Activated effector memory CD4-positive, alpha-beta T cell treated with Interleukin-2 at 50 U/mL for 16 hours (primary cell): ENCODE measurements at regions not wholly inside any gene's neighbourhood (a gene's known extent, or its start where the extent isn't known, plus 50 kb on each side); places are given as distances from the start of the nearest gene placed in this dataset.

Source experiments
- DNase-seq: peaks from one replicate; pipeline ENCODE4 v3.0.0-alpha.2; 2020

DNA sequence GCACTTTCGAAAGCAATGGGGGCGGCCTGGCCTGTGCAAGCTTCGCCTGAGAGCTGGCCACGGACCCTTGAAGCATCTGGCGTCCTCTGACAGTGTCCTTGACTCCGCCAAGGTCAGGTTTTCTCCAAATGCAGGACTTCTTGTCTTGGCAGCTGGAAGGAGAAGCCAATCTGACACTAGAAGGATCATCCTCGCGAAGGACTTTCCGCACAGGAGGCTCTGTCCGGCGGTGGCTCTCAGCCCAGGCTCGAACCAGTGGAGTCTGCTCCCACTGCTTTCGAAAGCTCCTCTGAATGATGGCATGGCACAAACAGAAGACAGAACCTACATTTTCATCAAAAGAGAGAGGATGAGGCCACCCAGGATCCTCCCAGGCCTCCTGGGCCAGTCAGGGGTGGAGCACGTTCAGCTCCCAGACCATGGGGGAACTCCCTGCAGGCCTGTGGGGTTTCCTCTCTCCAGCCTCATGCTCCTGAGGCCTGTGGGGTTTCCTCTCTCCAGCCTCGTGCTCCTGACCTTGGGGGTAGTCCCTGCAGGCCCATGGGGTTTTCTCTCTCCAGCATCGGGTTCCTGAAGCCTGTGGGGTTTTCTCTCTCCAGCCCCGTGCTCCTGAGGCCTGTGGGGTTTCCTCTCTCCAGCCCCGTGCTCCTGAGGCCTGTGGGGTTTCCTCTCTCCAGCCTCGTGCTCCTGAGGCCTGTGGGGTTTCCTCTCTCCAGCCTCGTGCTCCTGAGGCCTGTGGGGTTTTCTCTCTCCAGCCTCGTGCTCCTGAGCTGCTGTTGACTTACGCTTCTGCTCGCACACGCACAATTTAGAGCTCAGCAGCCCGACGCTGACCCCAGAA lies 396.5 kb upstream of the SALL3 start:
- no peak for DNase-seq

GRCh38 chr18:78583739-78584458 lies 395.7 kb upstream of the SALL3 start:
- no peak for DNase-seq

DNA sequence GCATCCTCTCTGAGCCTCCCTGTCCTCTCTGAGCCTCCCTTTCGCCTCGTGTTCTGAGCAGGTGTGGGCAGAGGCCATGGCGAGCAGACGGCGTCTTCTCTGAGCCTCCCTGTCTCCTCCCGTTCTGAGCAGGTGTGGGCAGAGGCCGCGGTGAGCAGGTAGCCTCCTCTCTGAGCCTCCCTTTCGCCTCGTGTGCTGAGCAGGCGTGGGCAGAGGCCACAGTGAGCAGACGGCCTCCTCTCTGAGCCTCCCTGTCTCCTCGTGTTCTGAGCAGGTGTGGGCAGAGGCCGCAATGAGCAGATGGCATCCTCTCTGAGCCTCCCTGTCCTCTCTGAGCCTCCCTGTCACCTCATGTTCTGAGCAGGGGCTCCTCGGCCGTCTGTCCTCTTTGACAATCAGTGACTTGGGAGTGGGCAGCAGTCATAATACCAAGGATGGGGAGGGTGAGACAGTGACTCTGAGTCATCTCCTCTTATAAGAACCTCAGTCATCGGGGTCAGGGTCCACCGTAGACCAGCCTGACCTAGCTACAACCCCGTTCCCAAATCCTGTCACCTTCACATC lies 395.1 kb upstream of the SALL3 start:
- no peak for DNase-seq

DNA sequence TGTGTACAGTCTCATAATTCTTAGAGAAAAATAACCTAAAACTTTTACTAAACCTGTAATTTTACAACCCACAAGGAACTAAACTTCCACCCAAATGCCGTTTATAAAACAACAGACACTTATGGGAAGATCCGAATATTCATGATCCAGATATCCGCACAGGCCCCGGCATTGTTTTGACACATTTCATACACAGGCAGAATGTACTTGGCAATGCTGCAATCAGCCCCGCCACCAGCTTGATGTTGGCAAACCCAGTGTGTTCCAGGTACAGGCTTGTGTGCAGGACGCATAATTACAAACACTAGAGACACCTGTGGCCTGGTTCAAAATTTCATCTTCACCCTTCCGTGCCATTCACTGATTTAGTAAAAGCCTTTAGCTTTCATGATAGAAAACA lies 393.0 kb upstream of the SALL3 start:
- no peak for DNase-seq

- no peak for DNase-seq
These were observed 392.5 kb upstream of the SALL3 start for GRCh38 chr18:78587096-78587495.

DNA sequence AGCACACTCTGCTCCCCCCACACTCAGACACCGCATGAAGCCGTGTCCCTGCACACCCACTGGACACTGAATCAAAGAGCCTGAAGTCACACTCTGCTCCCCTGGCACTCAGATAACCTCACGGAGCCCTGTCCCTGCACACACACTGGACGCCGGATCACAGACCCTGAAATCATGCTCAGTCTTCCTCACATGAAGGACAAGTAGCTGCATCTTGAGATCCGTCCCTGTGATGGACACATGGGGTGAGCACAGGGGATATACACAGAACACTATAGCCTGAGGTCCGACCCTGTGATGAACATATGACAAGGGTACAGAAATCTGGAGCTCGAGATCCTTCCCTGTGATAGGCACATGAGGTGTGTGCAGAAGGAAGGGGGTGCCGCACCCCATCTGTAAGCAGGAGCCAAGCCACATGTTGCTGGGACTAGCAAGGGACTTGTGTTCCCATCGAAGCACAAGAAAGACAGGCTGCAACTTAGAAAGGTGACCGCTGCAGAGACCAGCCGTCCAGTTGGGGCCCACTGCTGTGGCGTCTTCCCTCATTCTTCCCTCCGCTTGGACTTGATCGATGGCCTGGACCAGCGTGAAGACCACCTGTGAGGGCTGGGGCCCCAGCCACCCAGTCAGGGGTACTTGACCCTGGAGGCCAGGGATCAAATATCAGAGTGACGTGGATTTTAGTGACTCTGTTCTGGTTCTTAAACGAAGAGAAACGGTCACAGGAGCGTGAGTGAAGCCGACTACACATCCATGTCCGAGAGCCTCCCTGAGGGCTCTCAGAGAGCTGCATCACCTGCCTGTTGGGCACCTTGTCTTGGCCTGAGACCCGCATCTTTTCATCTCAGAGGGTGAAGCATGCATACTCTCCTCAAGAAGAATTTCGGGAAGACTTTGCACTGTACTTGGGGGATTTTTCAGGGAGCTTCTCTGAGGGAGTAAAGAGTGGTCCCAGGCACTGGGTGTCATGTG lies 391.7 kb upstream of the SALL3 start:
- no peak for DNase-seq

GRCh38 chr18:78589916-78590437 lies 389.6 kb upstream of the SALL3 start:
- no peak for DNase-seq

- DNase-seq: no peak
These were observed 384.2 kb upstream of the SALL3 start for GRCh38 chr18:78595453-78595852.

- DNase-seq: no peak
These were observed 383.6 kb upstream of the SALL3 start for GRCh38 chr18:78595924-78596573.

GRCh38 chr18:78596794-78597345 lies 382.7 kb upstream of the SALL3 start:
- DNase-seq: no peak

DNA sequence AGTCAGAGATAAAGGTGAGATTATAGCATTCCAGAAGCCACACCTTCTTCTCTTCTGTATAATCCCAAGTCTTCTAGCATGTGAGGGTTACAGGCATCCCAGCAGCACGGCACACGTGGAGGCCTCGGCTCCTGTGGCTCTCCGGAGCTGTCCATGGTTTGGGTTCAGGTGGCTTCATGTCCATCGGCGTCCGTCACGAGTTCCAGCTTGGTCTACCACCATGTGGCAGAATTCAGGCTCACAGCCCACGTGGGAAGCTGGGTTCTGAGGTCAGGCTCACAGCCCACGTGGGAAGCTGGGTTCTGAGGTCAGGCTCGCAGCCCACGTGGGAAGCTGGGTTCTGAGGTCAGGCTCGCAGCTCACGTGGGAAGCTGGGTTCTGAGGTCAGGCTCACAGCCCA lies 378.3 kb upstream of the SALL3 start:
- no peak for DNase-seq

- no peak for DNase-seq
These were observed 377.7 kb upstream of the SALL3 start for GRCh38 chr18:78601923-78602322.

GRCh38 chr18:78602430-78602829 lies 377.2 kb upstream of the SALL3 start:
- no peak for DNase-seq

DNA sequence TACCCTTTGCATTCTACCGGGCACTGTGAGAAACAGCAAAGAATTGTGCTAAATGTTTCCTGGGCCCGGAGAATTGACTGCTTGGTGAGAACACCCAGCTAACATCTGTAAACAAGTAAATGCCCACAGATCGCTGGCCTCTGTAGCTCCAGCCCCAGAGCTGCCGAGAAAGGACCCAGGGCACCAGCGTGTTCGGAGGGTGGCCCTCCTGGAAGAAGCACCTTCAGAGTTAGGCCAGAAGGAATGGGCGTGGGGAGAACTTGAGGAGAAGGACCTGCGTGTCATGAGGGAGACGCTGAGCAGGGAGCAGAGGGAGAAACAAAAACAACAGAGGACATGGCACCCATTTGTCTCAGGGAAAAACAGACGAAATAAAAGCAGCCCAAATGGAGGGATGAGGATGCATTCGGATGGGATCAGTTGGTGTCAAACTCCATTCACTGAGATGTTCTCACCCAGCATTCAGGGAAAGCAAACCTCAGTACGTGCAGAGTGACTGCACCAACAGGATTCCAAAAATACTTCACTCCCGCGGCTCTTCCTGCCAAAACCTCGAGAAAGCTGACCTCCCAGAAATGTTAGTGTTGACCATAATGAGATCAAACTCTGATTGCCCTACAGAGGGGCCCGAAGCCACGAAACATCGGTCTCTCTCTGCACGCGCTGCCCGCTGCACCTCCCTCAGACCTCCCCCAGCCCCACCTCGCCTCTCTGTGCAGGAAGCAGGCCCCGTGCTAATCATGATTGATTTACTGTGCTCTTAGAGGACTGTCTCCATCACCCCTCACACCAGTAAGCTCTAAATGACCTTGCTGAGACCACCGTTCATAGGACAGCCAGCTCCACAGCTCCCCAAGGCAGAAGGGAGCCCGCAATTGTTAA lies 376.3 kb upstream of the SALL3 start:
- no peak for DNase-seq

- no peak for DNase-seq
These were observed 374.4 kb upstream of the SALL3 start for GRCh38 chr18:78605255-78605654.

- DNase-seq: no peak
These were observed 372.4 kb upstream of the SALL3 start for GRCh38 chr18:78607221-78607620.

GRCh38 chr18:78607784-78608183 lies 371.8 kb upstream of the SALL3 start:
- no peak for DNase-seq

DNA sequence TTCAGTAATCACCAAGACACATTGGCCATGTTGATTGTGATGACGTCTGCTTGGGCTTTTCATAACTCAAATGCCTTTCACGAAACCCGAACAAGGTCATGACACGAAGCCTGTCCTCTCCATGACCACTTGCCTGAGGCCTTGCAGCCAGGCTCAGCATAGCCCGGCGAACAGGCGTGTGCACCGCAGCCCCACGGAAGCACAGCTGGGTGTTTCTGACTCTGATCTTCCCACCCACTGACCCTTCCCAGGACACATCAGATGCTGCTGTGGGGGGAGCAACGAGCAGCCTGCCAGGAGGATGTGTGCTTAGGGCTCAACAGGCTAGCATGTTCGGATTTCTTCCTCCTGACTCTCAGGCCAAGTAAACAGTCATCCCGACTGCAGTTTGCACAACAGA lies 369.4 kb upstream of the SALL3 start:
- no peak for DNase-seq

- no peak for DNase-seq
These were observed 368.3 kb upstream of the SALL3 start for GRCh38 chr18:78611201-78611800.

GRCh38 chr18:78611869-78612268 lies 367.7 kb upstream of the SALL3 start:
- no peak for DNase-seq
